Erythroblast (primary cell): ENCODE measurements at regions not wholly inside any gene's neighbourhood (a gene's known extent, or its start where the extent isn't known, plus 50 kb on each side); places are given as distances from the start of the nearest gene placed in this dataset.

Source experiments
- GATA1 ChIP-seq: IDR thresholded peaks from 2 replicates; pipeline ENCODE4 v1.6.1; 2011; ENCODE audit warnings: low read depth, mild to moderate bottlenecking, control low read depth, low read length, moderate library complexity
- POLR2A ChIP-seq: IDR thresholded peaks from 2 replicates; pipeline ENCODE4 v1.6.1; 2011; ENCODE audit warnings: mild to moderate bottlenecking, low read length

GRCh38 chr20:55329108-55329507 lies 676.2 kb downstream of the CBLN4 start:
- TF ChIP-seq POLR2A, result no peak
- TF ChIP-seq GATA1, result no peak
